HCT116 (cell line): ENCODE measurements at regions not wholly inside any gene's neighbourhood (a gene's known extent, or its start where the extent isn't known, plus 50 kb on each side); places are given as distances from the start of the nearest gene placed in this dataset.

Experiments used
- ATAC-seq: fragments of 200-7000 bp; cut with Tn5 transposase; 2 replicates; pipeline ENCODE4 v1.9.1; 2020; ENCODE audit warnings: mild to moderate bottlenecking, moderate library complexity
- BruUV-seq: library from RNA; stranded (reverse); fragments of 400-500 nt; replicated peaks from 2 replicates; lab custom pipeline; 2021; lab: Mats Ljungman, UMichigan
- CTCF ChIA-PET: fragments of 300-600 bp; sonication (Branson Sonifier 250); formaldehyde crosslinking; loops from one replicate; lab custom pipeline; 2021; ENCODE audit warnings: antibody characterized with exemption; lab: Charles Lee
- POLR2A ChIA-PET: fragments of 300-600, 350-600 bp; sonication (Branson Sonifier 250); formaldehyde crosslinking; loops from one replicate; lab custom pipeline; 2021; ENCODE audit warnings: antibody characterized with exemption; lab: Charles Lee
- RAD21 ChIA-PET, 2 experiments: fragments of 300-600 bp; sonication (Branson Sonifier 250); formaldehyde crosslinking; loops; one replicate each; lab custom pipeline; 2023; ENCODE audit warnings: low total read pairs in 2 of 2; ENCODE audit not compliant: uncharacterized antibody in 2 of 2, unreplicated experiment in 2 of 2, low non-redundant PET in 1 of 2; lab: Charles Lee
- DNase-seq: peaks from one replicate; pipeline ENCODE4 v3.0.0-alpha.2; 2010; ENCODE audit warnings: low read depth, low spot score
- H2AFZ ChIP-seq: fragments of 200-600 bp; shearing (Covaris generic), sonication (generic); 2 replicates; pipeline ENCODE4 v1.6.1; 2017; ENCODE audit warnings: low read depth, mixed run types, mixed read lengths, antibody characterized with exemption, low read length; ENCODE audit not compliant: poor library complexity, severe bottlenecking
- H3K27ac ChIP-seq: 2 replicates; pipeline ENCODE4 v1.5.1; 2012; ENCODE audit warnings: low read depth, low read length
- H3K27me3 ChIP-seq: fragments of 200-600 bp; sonication (generic); 2 replicates; pipeline ENCODE4 v1.6.1; 2016; ENCODE audit warnings: mixed run types, low read length, mixed read lengths; ENCODE audit not compliant: insufficient read depth
- H3K36me3 ChIP-seq, 2 experiments: fragments of 200-500 bp in 1 of 2; fragments of 200-600 bp in 1 of 2; sonication (Bioruptor generic) in 1 of 2; sonication (generic) in 1 of 2; 2 replicates each; pipeline versions ENCODE4 v1.5.1 to v1.6.1; 2014 to 2016; ENCODE audit warnings: low read length in 2 of 2, inconsistent platforms in 1 of 2, mixed read lengths in 1 of 2, mixed run types in 1 of 2; ENCODE audit not compliant: insufficient read depth in 2 of 2, control insufficient read depth in 1 of 2
- H3K4me1 ChIP-seq, 2 experiments: fragments of 200-600 bp in 1 of 2; sonication (generic) in 1 of 2; 2 replicates each; pipeline versions ENCODE4 v1.5.1 to v1.6.1; 2012 to 2017; ENCODE audit warnings: low read length in 2 of 2, inconsistent platforms in 1 of 2, mild to moderate bottlenecking in 1 of 2, mixed read lengths in 1 of 2, mixed run types in 1 of 2, moderate library complexity in 1 of 2; ENCODE audit not compliant: insufficient read depth in 2 of 2, control insufficient read depth in 1 of 2
- H3K4me2 ChIP-seq: fragments of 200-600 bp; sonication (generic); 2 replicates; pipeline ENCODE4 v1.6.1; 2017; ENCODE audit warnings: mixed run types, low read length, mixed read lengths
- H3K4me3 ChIP-seq, 2 experiments: fragments of 200-600 bp in 1 of 2; sonication (generic) in 1 of 2; replicated peaks in 1 of 2; 2 replicates each; pipeline ENCODE4 v1.5.1; 2011 to 2016; ENCODE audit warnings: low read length in 2 of 2, control low read depth in 1 of 2, low read depth in 1 of 2, mild to moderate bottlenecking in 1 of 2, mixed read lengths in 1 of 2, mixed run types in 1 of 2
- H3K79me2 ChIP-seq: fragments of 200-600 bp; sonication (generic); 2 replicates; pipeline ENCODE4 v1.6.1; 2017; ENCODE audit warnings: mild to moderate bottlenecking, mixed run types, low read length, moderate library complexity, mixed read lengths; ENCODE audit not compliant: insufficient read depth
- H3K9ac ChIP-seq: fragments of 200-600 bp; sonication (generic); 2 replicates; pipeline ENCODE4 v1.6.1; 2016; ENCODE audit warnings: low read length, mixed read lengths
- H3K9me2 ChIP-seq: fragments of 200-600 bp; sonication (generic), shearing (Covaris generic); 2 replicates; pipeline ENCODE4 v1.6.1; 2017; ENCODE audit warnings: mixed run types, mild to moderate bottlenecking, moderate library complexity; ENCODE audit not compliant: insufficient read depth
- H3K9me3 ChIP-seq, 2 experiments: fragments of 200-500 bp in 1 of 2; fragments of 200-600 bp in 1 of 2; sonication (Bioruptor generic) in 1 of 2; sonication (generic) in 1 of 2; 2 replicates each; pipeline ENCODE4 v1.6.1; 2014 to 2017; ENCODE audit warnings: low read length in 2 of 2, mixed read lengths in 2 of 2, inconsistent platforms in 1 of 2, low read depth in 1 of 2, mild to moderate bottlenecking in 1 of 2, mixed run types in 1 of 2, moderate library complexity in 1 of 2; ENCODE audit not compliant: control insufficient read depth in 1 of 2, insufficient read depth in 1 of 2
- H4K20me1 ChIP-seq: fragments of 200-600 bp; sonication (generic), shearing (Covaris generic); 2 replicates; pipeline ENCODE4 v1.6.1; 2017; ENCODE audit warnings: mixed run types, mild to moderate bottlenecking, moderate library complexity; ENCODE audit not compliant: insufficient read depth
- ATF3 ChIP-seq: IDR thresholded peaks from 2 replicates; pipeline ENCODE4 v1.6.1; 2012
- CBX3 ChIP-seq: IDR thresholded peaks from 2 replicates; pipeline ENCODE4 v1.6.1; 2012; ENCODE audit warnings: low read depth
- EGR1 ChIP-seq: IDR thresholded peaks from 2 replicates; pipeline ENCODE4 v1.6.1; 2012; ENCODE audit warnings: low read depth
- ELF1 ChIP-seq: IDR thresholded peaks from 2 replicates; pipeline ENCODE4 v1.6.1; 2012; ENCODE audit warnings: low read depth, borderline replicate concordance
- EZH2 ChIP-seq: fragments of 200-600 bp; sonication (generic); IDR thresholded peaks from 2 replicates; pipeline ENCODE4 v1.6.1; 2017; ENCODE audit warnings: antibody characterized with exemption, mixed run types
- EZH2phosphoT487 ChIP-seq: fragments of 200-600 bp; IDR thresholded peaks from 2 replicates; pipeline ENCODE4 v1.6.1; 2018; ENCODE audit warnings: antibody characterized with exemption, borderline replicate concordance
- JUND ChIP-seq: IDR thresholded peaks from 2 replicates; pipeline ENCODE4 v1.6.1; 2012
- MAX ChIP-seq: IDR thresholded peaks from 2 replicates; pipeline ENCODE4 v1.6.1; 2012
- POLR2A ChIP-seq: IDR thresholded peaks from 2 replicates; pipeline ENCODE4 v1.7.0; 2011; ENCODE audit warnings: borderline replicate concordance; ENCODE audit not compliant: insufficient read depth, insufficient read length; ENCODE audit errors: extremely low read depth
- POLR2AphosphoS5 ChIP-seq: IDR thresholded peaks from 2 replicates; pipeline ENCODE4 v1.6.1; 2011; ENCODE audit warnings: mild to moderate bottlenecking, low read depth, low read length, moderate library complexity
- RAD21 ChIP-seq: IDR thresholded peaks from 2 replicates; pipeline ENCODE4 v1.6.1; 2012; ENCODE audit warnings: low read depth, mild to moderate bottlenecking
- SP1 ChIP-seq: IDR thresholded peaks from 2 replicates; pipeline ENCODE4 v1.6.1; 2012; ENCODE audit warnings: low read depth
- SRF ChIP-seq: IDR thresholded peaks from 2 replicates; pipeline ENCODE4 v1.6.1; 2012; ENCODE audit warnings: low read depth
- TCF7L2 ChIP-seq: IDR thresholded peaks from 2 replicates; pipeline ENCODE4 v1.7.0; 2011; ENCODE audit warnings: borderline replicate concordance, inconsistent platforms; ENCODE audit not compliant: insufficient read depth, insufficient read length; ENCODE audit errors: extremely low read depth
- ZBTB33 ChIP-seq: IDR thresholded peaks from 2 replicates; pipeline ENCODE4 v1.6.1; 2011; ENCODE audit warnings: mild to moderate bottlenecking, low read length, moderate library complexity; ENCODE audit not compliant: insufficient replicate concordance; ENCODE audit errors: extremely low read depth
- intact Hi-C: fragments of 100-400 bp; cut with micrococcal nuclease; formaldehyde crosslinking; loops from 2 replicates; pipeline ENCODE4 v1.10.0; 2022

- TF ChIP-seq JUND (no peak), CBX3 (no peak), POLR2AphosphoS5 (no peak), MAX (no peak), ATF3 (no peak), POLR2A (no peak), EGR1 (no peak), SP1 (no peak)
Measured at GRCh38 chr5:6867712-6868111, 154.5 kb downstream of the TENT4A start (continued).

GRCh38 chr5:6868171-6868570 is 154.9 kb downstream of the TENT4A start:
- Histone ChIP-seq H4K20me1 (no peaks in the 10 kb centered on the region), H3K9me2 (no peaks in the 10 kb centered on the region), H3K9ac (no peak overlapping the region), H3K27ac (no peak overlapping the region), H3K4me1 (no peaks in the 10 kb centered on the region), H2AFZ (no peak overlapping the region), H3K79me2 (no peaks in the 10 kb centered on the region), H3K27me3 (no peaks in the 10 kb centered on the region; the same call in 1 of the 2 replicates), H3K4me3 (no peak overlapping the region), H3K36me3 (no peaks in the 10 kb centered on the region), H3K4me2 (no peak overlapping the region), H3K9me3 (no peaks in the 10 kb centered on the region)
- DNase-seq (no peak), ATAC-seq (no peak)
- intact Hi-C loops: no loop called here
- POLR2A ChIA-PET: no interaction called here
- CTCF ChIA-PET: no interaction called here
- RAD21 ChIA-PET: no interaction called here
- BruUV-seq: no TSS peak
- TF ChIP-seq POLR2A (no peak), RAD21 (no peak), SRF (no peak), TCF7L2 (no peak), ZBTB33 (no peak), EZH2 (no peak), ELF1 (no peak), SP1 (no peak), EZH2phosphoT487 (no peak), JUND (no peak)
